Activated CD4-positive, alpha-beta T cell treated with anti-CD3 and anti-CD28 coated beads, Interleukin-2, amount 50 U/mL, for 48 hours (primary cell): ENCODE measurements at regions not wholly inside any gene's neighbourhood (a gene's known extent, or its start where the extent isn't known, plus 50 kb on each side); places are given as distances from the start of the nearest gene placed in this dataset.

Experiments used
- DNase-seq, 2 experiments: peaks; one replicate each; pipeline ENCODE4 v3.0.0-alpha.2; 2020

DNA sequence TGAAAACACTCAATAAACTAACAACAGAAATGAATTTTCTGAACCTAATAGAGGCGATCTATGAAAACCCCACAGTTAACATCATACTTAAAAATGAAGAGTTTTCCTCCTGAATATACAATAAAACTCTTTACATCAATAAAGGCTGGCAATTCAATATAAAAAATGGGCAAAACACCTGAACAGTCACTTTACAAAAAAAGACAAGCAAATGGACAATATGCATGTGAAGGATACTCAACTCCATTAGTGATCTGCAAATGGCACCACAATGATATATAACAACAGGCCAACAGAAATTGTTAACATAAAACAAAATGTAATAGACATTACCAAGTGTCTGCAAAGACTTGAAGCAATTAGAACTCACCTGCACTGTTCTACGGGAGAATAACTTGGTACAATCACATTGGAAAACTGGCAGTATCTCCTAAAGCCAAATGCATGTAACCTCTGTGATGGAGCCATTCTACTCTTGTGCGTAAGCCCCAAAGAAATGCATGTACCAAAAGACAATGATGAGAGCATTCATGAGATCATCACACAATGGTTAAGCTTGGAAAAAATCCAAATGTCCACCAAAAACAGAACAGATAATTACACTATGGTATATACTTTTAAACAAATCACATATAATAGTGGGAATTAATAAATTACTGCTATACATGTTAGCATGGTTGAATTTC is 433.4 kb upstream of the MAF start:
- DNase-seq, result no peak

DNA sequence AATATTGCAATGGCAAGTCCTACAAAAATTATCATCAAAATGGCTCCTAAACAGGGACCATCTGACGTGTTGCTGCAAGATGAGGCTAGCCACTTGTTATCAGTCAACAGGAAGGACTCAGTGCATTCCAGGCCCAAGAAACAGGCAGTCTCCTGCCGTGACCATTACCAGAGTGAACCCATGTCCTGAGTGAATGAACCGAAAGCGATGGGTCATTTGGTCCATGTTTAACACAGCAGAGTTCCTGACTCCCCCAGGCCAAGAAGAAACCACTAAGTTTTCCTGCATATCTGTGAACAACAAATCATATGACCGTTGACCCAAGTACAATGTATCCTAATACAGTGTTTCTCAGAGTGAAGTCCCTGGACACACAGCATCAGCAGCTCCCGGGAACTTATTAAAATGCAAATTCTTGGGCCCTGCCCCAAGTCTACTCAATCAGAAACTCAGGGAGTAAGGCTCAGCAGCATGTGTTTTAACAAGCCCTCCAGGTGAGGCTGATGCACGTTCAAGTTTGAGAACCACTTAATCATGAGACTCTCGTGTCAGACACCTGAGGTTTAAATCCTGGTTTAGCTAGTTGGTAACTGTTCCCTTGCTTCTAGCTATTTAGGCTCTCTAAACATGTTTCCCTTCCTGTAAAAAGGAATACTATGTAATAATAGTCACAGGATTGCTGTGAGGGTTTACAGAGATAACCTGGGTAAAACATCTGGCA is 429.4 kb upstream of the MAF start:
- no peak for DNase-seq

DNA sequence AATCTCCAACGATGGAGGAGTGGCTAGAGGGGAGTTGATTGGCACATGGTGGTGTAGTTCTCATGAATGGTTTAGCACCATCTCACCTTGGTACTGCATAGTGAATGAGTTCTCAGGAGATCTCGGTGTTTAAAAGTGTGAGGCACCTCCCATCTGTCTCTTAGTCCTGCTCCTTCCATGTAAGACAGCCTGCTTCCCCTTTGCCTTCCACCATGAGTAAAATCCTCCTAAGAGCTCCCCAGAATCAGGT is 428.8 kb upstream of the MAF start:
- DNase-seq, result no peak

DNA sequence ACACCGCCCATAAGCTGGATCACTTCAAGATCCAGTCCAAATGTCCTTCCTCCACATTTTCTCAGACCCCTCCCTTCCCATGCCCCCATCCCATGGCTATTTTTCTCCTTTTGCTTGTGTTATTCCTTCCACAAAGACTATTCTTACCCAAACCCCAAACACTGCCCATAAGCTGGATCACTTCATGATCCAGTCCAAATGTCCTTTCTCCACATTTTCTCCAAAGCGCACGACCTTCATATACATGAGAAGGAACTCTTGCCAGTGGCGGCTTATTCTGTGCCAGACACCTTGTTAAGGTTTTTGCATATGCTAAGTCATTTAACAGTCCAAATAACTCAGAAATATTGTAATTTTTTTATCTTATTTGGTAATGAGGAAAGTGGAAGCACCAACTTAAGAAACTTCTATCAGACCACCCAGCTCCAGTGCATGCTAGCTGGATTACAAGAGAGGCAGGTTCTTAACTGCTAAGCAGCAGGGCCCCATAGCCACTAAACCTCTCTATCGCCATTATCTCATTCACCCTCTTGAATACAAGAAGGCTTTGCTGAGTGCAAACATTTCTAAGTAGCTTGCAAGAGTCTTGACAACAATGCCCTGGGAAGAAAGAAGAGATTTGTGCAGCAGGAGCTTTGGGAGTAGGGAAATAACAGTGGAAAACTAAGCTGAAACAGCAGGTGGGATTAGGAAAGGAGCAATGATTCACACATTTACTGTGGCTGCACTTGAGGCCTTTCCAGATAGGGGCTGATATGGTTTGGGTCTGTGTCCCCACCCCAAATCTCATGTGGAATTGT is 428.2 kb upstream of the MAF start:
- no peak for DNase-seq

DNA sequence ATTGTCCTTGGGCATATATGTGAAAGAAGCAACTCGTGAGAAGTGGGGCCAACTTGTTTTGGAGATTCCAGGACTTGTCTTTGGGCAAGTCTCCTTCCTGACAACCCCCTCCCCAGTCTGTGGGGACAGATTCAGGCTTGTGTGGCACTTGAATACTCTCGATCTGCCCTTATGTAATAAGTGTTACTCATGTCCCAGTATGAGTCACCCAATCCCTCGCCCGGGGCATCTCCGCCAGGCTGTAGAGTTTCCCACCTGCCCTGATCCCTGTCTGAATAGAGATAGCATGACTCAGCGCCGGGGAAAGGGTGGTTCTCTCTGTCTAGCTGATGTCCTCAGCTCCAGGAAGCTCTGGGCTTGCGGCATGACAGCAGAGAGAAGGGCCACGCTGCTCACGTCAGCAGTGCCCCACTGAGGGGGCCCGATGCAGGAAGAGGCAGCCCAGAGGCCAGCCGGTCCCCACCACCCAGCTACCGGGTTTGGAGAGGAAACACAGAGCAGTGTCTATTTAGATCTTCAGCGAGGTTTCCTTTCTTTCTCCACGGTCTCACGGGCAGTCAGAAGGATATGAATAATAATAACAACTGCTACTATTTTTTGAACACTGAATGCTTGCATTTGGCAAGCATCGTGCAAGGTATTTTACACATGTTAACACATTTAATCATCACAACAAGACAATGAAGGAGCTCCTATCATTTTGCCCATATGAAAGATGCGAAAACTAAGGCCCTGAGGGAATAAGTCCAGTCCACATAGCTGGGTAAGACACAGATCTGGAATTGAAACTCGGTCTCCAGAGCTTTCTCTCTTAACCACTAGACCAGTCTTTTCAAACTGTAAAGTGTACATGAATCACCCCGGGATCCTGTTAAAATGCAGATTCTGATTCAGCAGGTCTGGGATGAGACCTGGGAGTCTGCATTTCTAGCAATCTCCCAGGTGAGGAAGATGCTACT is 426.7 kb upstream of the MAF start:
- DNase-seq, result peak; percentile 59 to 74

DNA sequence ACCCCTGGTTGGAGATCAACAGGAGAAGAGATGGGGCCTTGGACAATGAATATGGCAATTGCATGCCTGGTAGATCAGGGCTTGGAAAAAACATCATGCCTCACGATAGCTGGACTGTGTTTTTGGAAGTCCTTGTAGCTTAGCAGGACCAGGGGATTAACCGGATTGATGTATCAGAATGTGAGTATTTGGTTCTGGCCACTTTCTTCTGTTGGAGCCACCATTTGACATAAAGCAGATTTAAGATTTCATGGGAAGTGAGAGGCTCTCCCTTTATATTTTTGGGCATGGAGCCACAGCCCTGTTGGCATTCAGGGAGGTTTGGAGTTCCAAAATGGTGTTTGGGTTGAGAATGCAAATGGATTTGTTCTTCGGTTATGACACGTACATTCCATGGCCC is 424.7 kb upstream of the MAF start:
- DNase-seq, result no peak

DNA sequence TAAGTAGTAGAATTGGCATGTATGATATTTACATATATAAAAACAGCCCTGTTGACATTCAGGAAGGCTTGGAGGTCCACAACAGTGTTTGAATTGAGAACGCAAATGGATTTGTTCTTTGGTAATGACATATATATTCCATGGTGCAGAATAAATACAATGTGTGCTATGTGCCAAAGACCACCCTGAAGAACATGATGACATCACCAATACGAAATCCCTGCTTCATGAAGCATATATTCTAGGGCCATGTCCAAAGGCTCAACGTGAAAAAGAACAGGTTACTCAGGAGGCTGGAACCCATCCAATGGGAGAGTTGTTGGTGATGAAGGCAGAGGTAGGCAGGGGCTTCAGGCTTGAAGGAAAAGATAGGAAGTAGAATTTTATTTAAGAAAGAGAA is 423.9 kb upstream of the MAF start:
- DNase-seq, result no peak

DNA sequence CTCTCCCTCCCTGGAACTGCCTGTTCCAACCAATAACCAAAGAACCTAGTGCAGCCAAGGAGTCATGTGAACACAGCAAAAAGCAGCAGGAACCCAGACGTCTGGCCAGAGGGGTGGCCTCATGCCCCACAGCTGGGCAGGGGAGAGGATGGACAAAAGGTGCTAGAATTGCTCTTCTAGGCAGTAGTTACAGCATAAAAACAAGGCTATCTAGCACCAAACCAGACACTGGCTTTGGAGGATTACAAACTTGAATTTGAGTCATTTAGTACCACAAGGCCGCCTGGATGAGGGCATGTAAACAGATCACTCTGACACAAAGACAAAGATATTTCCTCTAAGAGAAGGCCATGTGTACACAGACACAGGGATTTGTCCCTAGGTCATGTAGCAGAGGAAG is 423.3 kb upstream of the MAF start:
- DNase-seq, result no peak

DNA sequence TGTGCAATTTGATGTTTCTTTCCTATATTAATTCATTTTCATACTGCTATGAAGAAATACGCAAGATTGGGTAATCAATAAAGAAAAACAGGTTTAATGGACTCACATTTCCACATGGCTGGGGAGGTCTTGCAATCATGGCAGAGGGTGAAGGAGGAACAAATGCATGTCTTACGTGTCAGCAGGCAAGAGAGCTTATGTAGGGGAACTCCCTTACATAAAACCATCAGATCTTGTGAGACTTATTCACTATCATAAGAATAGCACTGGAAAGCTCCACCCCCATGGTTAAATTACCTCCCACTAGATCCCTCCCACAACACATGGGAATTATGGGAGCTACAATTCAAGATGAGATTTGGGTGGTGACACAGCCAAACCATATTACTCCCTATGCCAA is 418.9 kb upstream of the MAF start:
- no peak for DNase-seq

DNA sequence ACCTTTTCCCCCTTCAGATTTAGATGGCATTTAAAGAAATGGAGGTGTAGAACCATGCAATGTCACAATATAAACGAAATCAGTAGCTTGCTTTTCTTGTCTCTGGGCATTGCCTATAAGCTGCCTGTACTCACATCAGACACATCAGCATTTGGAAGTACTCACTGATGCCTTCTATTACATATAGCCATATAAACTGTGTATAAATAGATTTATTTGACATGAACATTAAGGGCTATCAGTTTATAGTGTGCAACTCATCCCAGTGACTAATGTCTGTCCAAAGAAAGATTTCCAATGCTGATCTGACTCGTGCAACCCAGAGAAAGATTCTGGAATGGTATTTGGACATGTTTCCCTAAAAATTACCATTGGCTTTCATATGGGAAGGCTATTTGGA is 417.9 kb upstream of the MAF start:
- no peak for DNase-seq

DNA sequence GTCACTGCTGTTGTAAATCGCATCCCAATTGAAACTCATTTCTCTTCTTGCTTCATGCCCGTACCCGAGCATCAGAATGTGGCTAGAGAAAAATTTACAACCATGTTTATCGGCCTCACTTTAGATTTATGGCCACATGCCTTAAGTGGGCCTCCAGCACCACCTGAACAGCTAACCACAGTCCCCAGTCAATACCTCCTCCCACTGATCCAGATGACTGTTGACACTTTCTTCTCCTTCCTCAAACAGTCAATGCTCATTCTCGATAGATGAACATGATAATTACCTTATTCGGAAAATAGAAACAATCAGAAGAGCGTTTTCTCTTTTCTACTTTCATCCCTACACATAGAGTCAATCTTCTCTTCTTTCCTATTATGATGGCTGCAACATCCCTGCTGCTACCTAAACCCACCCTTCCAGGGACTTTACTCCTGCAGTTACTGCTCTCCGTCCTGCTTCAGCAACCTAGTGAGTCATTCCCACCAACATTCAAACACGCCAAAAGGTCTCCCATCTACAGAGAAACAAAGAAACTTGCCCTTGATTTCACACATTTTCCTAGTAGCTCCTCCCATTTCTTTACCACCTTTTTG is 416.3 kb upstream of the MAF start:
- DNase-seq, result no peak

DNA sequence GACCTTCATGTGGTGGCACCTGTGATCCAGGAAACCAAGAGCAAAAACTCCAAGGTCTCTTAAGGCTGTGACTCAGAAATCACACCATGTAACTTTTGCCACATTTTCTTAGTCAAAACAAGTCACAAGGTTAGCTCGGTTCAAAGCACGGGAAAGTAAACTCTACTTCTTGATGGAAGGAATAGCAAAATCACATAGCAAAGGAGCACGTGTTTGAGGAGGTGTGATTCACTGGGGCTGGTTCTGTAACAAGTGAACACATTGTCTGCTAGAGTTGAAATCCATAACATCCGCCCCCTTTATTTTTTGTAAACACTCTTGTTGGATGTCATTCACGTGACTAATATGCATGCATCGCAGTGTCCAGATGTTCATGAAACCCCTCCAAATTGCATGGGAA is 415.0 kb upstream of the MAF start:
- no peak for DNase-seq

DNA sequence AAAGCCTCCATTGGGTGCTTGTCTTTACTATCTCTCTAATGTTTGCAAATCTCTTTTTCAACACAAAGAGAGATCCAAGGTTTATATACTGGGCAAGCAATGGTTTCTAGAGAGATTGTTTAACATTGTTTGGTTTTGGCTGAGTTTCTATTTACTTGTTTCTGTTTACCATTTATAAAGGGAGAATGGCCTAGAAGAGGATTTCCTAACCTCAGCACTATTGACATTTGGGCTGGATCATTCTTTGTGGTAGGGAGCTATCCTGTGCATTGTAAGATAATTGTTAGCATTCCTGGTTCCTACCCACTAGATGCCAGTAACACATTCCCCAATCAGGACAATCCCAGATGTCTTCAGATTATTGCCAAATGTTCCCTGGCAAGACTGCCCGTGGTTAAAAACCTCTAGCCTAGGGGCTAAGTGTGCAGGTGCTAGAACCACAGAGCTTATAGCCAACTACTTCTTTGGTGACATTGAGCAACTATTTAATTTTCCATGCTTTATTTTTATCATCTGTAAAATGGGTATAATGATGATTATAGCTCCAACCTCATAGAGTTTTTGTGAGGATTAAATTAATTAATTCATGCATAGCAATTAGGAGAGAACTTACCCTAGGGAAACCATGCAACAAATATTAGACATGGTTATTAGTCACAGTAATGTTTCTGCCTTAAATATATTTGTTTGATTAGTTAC is 413.9 kb upstream of the MAF start:
- no peak for DNase-seq

DNA sequence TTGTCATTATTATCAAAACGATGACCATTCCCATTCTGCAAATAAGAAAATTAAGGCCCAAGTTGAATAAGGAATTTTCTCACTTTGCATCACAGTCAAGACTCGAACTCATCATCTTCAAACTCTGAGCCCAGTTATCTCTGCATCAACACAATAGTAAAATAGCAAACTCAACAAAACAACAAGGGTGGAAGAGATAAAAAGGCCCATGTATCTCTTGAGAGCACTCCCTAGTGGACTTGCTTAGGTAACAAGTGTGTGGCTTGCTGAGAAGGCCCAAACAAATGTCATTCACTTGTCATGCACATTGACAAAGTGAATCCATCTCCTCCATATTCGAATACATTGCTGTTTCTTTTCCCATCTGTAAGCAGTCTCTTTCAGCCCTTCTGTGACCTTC is 412.0 kb upstream of the MAF start:
- DNase-seq, result no peak

DNA sequence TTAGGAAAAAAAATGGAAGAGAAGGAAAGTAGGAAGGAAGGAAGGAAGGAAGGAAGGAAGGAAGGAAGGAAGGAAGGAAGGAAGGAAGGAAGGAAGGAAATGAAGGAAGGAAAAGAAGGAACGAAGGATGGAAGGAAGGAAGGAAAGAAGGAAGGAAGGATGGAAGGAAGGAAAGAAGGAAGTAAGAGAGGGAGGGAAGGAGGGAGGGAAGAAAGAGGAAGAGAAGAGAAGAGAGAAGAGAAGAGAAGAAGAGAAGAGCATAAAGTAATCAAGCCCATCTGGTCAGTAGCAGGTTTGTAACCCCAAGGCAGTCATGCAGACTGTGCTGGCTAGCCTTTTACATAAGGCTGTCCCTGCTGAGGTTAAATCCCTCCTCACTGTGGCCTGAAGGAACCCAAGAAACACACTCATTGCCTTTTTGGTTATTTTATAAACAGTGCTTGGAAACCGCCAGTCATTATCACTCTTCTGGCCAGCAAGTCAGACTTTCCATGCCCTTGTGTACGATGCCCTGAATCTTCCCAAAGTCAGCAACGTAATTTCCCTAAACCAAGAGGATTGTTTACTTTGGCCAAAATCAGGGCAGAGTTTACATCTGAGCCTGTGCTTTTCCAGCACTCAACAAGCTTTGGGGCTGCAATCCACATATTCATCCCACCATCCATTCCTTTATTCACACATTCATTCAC is 409.6 kb upstream of the MAF start:
- no peak for DNase-seq

DNA sequence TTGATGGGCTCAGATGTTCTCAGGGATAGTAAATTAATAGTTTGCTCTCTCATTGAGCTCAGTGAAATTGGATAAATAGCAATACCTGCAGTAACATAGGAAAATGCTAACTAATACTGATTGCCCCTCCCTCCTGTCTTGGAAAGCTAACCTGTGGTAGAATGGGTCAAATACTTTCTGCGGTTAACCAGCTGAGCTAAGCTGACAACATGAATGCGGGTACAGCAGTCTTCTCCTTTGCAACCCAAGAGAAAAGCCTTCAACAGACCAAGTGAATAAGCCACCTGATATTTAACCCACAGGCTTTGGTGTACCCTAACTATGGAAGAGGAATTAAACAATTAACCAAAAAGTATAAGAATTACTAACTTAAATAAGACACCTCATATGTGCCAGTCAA is 408.3 kb upstream of the MAF start:
- no peak for DNase-seq

DNA sequence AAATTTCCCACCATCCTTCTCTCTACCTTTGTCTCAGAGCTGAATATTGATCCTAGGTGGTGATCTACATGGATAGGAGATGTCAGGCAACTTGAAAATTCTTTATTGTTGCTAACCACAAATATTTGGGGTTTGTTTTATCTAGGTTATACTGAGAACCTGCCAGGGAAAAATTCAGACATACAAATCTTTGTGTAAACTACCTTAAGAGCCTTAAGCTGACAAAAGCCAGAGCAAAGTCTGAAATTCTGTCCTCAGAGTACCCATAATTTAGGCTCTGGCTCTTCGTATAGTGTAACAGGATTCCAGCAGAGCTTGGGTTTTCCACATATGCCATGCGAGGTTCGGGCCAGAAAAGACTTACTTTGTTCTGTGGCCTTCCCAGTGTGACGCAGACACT is 406.7 kb upstream of the MAF start:
- no peak for DNase-seq

DNA sequence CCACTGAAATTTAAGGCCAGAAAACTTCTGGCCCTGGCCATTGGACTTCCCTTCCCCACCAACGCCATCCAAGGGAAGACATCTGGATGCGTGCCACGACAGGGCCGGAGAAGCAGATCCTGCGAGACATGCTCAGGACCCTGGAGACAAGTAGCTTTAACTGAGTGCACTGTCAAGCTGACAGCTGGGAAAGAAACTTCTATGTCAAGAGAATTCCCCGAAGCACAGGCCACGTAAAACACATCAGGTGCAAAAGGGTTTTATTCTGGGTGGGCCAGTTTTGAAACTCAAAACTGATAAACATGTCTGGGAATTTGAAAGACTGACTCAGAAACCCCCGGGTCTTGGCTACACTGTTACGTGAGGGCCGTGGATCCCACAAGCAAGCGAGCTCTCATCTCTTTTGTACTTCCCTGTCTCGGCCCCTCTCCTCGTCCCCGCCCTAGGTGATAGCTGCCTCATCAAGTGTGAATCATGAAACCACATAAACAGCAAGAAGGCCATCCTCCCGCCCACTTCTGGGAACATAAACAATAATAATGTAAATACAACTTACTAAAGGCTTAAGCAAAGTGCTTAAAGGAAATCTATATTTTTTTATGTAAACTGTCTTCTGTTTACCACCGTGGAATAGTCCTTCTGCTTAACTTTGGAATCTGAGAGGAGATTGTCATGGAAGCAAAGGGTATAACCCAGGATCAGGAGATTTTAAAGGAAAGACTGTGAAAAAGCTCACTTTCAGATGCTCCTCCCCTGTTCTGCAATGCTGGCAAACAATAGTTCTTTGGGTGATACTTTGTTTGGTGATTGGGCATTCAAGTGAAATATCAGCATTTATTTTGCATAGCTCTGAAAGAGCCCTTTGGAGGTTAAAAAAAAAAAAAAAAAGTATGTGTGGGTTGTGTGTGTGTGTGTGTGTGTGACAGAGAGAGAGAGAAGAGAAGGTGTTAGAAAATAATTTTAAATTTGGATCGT is 406.0 kb upstream of the MAF start:
- no peak for DNase-seq

DNA sequence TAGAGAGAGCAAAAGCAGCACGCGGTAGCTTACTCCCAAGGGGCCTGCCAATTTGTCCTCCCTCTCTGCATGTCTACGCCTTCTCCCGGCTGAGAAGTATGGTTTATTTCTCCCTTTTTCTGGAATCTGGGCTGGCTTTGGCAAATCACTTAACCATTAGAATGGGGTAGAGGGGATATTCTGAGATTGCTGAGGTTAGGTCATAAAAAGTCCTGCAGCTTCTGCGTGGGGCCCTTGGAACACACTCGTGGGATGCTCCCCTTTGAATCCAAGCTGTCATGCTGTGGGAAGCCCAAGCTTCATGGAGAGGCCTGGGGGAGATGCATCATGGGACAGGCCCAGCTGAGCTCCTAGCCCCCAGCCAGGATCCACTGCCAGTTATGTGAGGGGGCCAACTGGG is 403.6 kb upstream of the MAF start:
- no peak for DNase-seq

DNA sequence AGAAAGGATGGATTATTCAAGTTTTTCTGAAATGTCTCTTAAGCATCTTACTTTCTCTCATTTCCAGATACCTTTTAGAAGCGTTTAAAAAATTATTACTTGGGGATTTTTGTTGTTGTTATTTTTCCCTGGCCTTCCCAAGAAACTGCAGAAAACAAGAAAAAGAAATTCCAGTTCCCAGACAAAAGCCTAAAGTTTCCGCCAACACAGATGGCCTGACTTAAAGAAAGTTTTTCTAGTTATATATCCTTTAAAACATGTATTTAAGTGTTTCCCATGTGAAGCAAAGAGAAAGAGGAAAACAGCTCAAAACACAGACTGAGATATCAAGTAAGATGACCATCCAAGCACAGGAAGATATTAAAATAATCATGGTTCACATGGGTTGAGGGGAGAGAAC is 401.7 kb upstream of the MAF start:
- DNase-seq, result no peak
